ENCODE measurements at regions not wholly inside any gene's neighbourhood (a gene's known extent, or its start where the extent isn't known, plus 50 kb on each side); places are given as distances from the start of the nearest gene placed in this dataset.

- TF ChIP-seq, protein P1, sequence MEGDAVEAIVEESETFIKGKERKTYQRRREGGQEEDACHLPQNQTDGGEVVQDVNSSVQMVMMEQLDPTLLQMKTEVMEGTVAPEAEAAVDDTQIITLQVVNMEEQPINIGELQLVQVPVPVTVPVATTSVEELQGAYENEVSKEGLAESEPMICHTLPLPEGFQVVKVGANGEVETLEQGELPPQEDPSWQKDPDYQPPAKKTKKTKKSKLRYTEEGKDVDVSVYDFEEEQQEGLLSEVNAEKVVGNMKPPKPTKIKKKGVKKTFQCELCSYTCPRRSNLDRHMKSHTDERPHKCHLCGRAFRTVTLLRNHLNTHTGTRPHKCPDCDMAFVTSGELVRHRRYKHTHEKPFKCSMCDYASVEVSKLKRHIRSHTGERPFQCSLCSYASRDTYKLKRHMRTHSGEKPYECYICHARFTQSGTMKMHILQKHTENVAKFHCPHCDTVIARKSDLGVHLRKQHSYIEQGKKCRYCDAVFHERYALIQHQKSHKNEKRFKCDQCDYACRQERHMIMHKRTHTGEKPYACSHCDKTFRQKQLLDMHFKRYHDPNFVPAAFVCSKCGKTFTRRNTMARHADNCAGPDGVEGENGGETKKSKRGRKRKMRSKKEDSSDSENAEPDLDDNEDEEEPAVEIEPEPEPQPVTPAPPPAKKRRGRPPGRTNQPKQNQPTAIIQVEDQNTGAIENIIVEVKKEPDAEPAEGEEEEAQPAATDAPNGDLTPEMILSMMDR (IDR thresholded peaks at IDR 0.05): no peak
- TF ChIP-seq POLR2A (IDR thresholded peaks at IDR 0.05): no peak
- 84 to 87% methylated on average over 7 of the region's 7 CpGs for WGBS, 2 donors
- intact Hi-C loops (cut with DNase I; ENCODE audit: low total_unique reads): no loop called here
These were observed 1186.3 kb downstream of the EFNB2 start for GRCh38 chr13:105349082-105349723.

GRCh38 chr13:105346141-105346775 lies 1189.2 kb downstream of the EFNB2 start:
- no peak for TF ChIP-seq POLR2A (IDR thresholded peaks at IDR 0.05)
- TF ChIP-seq, protein P1 (IDR thresholded peaks at IDR 0.05): no peak
- DNase-seq (ENCODE audit: low spot score in 2 of 2): no peak
- 79 to 87% methylated on average over 5 of the region's 5 CpGs for WGBS, 2 donors
- no peak overlapping the region for H3K4me3 ChIP-seq (ENCODE audit: low read depth, poor library complexity, severe bottlenecking)
- intact Hi-C loops (cut with DNase I; ENCODE audit: low total_unique reads): no loop called here

More at GRCh38 chr13:105349082-105349723, 1186.3 kb downstream of the EFNB2 start:
- DNase-seq (ENCODE audit: low spot score in 2 of 2): no peak
- no peak overlapping the region for H3K4me3 ChIP-seq (ENCODE audit: low read depth, poor library complexity, severe bottlenecking)

DNA sequence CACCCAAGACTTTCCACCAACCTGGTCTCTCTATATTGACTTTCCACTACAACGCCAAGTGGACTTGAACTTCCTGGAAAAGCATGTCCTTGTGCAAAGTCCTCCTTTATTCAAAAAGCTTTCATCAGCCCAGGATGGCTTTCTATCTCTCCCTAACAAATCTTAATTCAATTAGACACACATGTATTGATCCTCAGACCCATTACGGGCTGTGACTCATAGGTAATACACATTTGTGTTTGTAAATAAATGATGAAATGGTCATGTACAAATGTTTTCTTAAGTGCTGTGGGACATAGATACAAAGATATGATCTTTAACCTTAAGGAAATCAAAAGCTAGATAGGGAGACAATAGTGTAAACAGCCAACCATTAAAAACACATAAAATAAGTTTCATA lies 1189.7 kb downstream of the EFNB2 start:
- WGBS, 2 donors: 94 to 95% methylated on average over 2 of the region's 2 CpGs
- DNase-seq (ENCODE audit: low spot score in 2 of 2): no peak
- intact Hi-C loops (cut with DNase I; ENCODE audit: low total_unique reads): no loop called here
- H3K4me3 ChIP-seq (ENCODE audit: low read depth, poor library complexity, severe bottlenecking): no peak overlapping the region
- TF ChIP-seq, protein P1 (IDR thresholded peaks at IDR 0.05): no peak

DNA sequence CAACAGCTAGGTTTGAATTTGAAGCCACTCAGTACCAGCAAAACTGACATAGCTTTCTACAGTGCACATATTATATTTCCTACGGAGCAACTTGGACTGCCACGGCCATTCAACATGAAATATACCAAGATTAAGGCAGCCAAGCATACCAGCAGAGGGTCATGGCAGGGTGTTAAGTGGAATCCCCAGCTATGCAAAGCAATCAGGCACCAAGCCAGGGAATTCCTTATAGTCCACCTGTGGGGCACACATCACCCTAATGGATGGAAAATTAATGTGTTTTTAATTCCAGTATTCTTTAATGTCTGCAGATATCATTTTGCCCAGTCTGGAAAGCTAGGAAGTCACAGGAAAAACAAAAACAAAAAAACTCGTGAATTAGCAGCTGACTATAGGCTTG lies 1190.3 kb downstream of the EFNB2 start:
- 79 to 85% methylated on average over 3 of the region's 3 CpGs for WGBS, 2 donors
- intact Hi-C loops (cut with DNase I; ENCODE audit: low total_unique reads): no loop called here
- DNase-seq (ENCODE audit: low spot score in 2 of 2): no peak

DNA sequence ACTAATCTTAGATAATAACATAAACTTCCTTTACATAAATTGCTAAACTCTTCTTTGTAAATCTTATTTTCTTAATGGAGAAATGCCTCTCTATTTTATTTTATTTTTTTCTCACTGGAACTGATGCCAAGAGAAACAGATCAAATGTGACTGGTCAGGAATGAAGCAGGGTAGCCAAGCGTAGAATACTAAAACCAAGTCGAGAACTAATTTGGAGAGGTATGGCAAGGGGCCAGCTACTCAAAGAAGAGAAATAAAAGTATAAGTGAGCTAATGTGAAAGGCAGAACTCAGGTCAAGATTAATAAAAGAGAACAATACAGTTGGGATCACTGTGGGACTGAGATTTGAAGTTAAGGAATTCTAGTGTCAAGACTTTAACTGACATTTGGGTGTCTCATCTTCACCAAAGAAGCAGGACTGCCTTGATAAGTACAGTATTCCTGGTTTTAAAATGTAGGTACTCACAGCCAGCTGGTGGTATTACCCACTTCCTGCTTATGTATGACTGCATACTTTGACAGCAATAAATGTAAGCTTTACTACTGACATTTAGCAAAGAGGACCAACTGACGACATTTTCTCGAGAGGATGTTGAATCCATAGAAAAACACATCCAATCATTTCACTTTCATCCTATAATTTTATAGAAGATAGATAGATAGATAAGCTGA lies 1192.2 kb downstream of the EFNB2 start:
- no peak overlapping the region for H3K4me3 ChIP-seq (ENCODE audit: low read depth, poor library complexity, severe bottlenecking)
- TF ChIP-seq, protein P1 (IDR thresholded peaks at IDR 0.05): no peak
- TF ChIP-seq POLR2A (IDR thresholded peaks at IDR 0.05): no peak
- no peak for DNase-seq (ENCODE audit: low spot score in 2 of 2)
- intact Hi-C loops (cut with DNase I; ENCODE audit: low total_unique reads): no loop called here
- WGBS, 2 donors: 77 to 94% methylated on average over 4 of the region's 4 CpGs

More for the DNA sequence above, 1190.3 kb downstream of the EFNB2 start:
- no peak overlapping the region for H3K4me3 ChIP-seq (ENCODE audit: low read depth, poor library complexity, severe bottlenecking)
- TF ChIP-seq, protein P1 (IDR thresholded peaks at IDR 0.05): no peak
- no peak for TF ChIP-seq POLR2A (IDR thresholded peaks at IDR 0.05)

All from lower leg skin (tissue), 4 donors.